ENCODE measurements at regions not wholly inside any gene's neighbourhood (a gene's known extent, or its start where the extent isn't known, plus 50 kb on each side); places are given as distances from the start of the nearest gene placed in this dataset.

DNA sequence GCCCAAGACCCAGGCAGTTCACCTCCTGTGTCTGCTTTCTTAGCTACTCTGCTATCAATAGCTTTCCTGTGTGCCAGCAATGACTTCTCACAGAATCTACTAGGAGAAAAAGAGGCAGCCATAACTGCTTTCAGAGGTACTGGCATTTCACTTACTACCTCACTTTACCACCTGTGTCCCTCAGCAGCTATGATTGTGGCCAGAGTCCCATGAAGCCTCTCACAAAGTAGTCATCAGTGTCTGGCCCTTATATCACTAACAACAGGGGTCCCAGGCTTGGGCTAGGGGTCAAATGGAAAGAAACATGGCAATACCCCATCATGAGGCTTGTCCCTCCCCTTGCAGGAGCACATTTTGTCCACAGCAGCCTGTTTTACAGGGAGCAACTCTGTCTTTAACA is 62.7 kb upstream of the EPS8L3 start:
- DNase-seq (ENCODE audit: low spot score), result no peak

DNA sequence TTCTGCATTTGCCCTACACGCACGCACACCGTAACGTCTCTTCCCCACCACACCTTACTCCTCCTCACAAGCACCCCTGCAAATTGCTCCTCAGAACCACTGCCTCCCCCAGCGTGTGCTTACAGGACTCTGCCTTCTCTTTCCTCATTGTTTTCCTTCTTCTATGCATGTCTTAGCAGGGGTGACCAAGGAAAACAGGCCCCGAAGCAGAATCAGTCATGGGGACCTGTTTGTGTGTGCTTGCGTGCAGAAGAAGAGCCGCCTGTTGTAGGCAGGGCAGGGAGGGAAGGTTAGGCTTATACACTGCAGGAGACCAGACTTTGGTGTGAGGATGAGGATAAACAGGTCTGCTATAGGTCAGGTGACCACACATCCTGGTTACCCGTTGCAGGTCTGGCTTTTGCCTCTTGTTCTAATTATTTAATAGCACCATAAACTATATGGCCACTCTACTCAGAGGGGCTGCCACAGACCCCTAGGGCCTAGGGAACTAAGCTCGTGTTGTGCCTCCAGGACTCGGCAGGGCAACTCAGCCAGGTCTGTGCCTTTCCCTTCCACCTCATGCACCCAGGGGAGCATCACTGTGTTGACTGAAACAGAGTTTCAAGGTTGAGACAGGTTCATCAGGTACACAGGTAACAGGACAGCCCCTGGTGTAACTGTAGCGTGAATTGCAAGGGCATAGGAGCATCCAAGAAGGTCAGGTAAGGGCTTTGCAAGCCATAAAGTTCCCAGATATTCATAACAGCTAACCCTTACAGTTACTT is 60.8 kb upstream of the EPS8L3 start:
- DNase-seq (ENCODE audit: low spot score), result no peak

DNA sequence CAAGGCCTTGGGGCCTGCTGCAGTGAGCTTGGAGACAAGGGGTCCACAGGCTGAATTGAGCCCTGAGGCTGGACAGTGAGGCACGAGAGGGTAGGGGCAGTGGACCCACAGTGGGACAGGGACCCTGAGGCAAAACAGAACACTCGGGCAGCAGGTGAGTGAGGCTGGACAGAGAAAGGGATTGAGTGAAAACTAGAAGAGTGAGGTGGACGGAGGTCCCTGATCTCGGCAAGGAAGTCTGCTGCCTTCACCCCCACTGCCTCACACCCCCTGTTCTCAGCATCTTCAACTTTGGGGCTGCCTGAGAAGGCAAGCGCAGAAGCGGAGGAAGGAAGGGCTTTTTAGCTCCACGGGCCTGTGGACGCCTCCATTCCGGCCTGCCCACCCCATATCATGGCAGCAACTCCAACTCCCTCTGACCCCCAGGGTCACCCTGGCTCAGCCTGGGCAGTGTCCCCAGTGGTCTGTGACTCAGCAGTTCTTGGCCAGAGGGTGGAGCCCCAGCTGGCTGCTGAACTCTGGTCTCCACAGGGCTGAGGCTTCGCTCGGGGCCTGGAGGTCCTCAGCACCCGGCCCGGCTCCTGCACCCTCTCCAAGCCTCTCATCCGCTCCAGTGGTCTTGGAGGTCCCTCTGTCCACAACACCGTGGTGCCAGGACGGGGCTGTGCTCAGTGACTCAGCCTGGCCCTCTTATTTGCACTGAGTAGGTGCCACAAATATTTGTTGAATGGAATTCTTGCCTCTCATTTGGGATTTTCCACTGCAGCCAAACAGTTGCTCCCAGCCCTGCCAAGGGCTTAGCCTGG is 60.0 kb upstream of the EPS8L3 start:
- DNase-seq (ENCODE audit: low spot score), result no peak

DNA sequence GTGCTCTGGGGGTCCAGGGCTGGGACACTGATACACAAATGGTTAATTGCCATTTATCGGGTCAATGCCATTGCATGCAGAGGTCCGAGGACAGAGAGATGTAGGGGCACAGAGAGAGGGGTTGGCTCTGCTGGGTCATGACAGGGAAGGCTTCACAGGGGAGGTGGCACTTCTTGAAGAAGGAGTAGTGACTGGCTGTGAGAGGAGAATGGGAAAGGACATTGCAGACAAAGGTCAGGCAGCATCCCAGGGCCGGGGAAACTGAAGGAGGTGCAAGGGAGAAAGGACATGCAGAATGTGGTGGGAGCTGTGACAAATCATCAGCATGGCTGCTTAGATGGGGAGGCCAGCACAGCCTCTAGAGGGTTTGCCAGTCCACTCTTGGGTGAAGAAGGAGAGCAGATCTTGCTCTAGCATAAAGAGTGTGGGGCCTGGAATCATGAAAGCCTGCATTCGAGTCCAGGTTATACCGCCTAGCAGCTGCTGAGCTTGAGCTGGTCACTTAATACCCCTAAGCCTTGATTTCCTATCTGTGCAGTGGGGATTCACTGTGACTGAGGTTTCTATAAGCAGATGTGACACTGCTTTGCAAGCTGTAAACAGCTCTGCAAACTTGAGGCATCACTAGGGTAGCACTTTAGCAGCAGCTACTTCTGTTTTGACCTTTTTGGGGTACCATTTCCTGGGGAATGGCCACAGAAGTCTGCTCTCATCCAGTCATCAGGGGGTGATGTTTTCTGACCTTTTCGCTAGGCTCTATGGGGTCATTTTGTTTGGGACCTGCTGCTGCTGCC is 59.2 kb upstream of the EPS8L3 start:
- no peak for DNase-seq (ENCODE audit: low spot score)

DNA sequence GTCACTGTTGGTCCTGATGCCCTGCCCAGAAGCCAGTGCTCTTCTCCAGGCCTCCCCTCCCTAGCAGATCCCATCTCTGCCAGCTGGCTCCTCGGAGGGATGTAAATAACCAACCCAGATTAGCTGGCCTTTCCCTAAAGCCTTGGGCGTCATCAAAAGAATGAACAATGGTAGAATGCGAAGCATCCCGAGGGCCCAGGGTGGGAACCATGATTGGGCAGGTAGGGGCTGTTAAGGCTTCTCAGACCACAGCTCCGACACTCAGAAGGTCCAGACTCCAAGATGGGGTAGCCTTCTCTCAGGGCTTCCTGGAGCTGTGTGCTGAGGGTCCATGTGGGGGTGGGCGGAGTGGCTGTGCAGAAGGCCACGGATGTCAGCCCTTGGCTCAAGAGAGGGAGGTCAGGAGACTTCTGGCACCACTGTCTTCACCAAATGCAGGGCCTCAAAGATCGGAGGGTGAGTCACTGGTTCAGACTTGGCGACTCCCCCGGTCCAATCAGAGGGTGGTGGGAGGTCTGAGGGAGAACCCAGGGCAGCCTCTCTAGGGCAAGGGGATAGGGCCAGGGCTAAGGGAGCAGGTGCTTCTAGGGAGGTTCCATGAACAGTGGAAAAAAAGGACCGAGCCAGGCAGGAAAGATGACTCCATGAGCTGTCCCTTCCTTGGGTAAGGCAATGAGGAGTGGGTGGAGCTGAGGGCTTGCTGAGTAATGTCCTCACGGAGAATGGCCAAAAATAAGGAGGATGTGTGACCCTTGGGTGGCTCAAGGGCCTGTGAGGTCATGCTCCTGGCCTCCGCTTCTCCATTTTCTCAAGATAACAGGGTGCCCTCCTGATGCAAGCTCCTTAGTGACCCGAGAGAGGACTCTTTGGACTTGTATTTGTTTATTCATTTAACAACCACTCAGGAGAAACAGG is 58.4 kb upstream of the EPS8L3 start:
- DNase-seq (ENCODE audit: low spot score), result no peak

DNA sequence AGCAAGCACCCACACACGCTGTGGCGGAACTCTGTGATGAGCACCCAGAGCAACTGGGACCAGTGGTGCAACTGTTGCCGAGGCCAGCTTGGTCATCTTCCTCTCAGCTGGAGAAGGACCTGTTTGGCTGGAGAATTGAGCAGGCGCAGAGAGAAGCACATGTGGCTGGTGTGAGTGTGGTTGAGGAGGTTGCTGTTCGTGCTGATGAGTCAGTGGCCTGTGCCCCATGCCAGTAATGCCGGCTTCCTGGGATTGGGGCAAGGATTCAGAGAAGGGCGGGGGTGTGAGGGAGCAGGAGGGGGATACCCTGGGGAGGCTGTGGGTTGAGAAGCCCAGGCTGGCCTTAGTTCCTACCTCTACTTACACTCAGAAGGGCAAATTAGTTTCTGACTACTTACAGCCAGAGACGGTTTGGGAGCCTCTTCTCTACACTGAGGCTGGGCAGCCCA is 57.5 kb upstream of the EPS8L3 start:
- no peak for DNase-seq (ENCODE audit: low spot score)

DNA sequence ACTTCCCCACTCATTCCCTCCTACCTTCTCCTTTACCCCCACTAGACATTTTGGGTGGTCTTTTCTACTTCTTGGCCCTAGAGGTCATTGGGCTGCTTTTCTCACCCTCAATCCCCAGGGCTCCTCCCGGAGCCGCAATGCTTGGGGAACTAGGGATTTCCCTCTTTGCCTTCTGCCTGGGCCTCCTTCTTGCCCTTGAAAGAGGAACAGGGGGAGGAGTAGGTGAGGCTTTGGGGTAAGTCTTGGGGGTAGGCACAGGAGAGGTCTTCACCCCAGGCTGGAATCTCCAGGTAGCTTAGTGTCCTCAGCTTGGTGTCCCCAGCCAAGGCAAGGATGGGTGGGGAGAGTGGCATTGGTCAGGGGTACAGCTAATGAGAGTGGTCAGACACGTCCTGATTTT is 56.2 kb upstream of the EPS8L3 start:
- no peak for DNase-seq (ENCODE audit: low spot score)

DNA sequence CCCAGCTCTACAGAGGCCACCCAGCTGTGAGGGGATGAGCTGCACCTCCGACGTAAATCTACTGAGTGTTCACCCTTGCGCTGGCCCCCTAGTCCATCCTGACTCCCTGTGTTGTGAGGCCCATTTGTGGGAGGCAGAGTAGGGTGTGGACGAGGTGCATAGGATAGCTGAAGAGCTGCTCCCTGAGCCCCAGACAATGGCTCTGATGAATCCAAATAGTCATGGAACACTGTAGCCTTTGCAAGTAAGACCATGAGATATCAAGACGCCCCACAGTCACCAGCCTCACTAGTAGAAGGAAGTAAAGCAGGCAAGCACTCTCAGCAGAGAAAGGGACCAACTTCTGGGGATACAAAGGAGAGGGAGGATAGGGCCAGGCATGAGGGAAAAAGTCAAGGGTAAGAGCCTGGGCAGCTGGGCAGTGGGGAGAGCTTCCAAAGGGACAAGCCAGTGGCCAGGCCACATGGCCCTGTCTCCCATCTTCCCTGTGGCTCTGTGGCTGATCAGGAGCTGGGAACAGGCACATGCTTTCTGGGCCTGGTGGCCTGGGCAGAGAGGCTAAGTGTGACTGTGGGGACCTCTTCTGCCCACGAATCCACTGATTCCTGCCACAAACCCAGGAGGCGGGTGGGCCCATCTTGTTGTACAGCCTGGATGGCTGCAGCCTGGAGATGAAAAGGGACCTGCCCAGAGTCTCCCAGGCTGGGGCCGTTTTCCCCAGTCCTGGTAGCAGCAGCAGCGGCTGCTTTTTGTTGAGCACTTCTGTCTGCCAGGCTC is 55.5 kb upstream of the EPS8L3 start:
- DNase-seq (ENCODE audit: low spot score), result no peak

DNA sequence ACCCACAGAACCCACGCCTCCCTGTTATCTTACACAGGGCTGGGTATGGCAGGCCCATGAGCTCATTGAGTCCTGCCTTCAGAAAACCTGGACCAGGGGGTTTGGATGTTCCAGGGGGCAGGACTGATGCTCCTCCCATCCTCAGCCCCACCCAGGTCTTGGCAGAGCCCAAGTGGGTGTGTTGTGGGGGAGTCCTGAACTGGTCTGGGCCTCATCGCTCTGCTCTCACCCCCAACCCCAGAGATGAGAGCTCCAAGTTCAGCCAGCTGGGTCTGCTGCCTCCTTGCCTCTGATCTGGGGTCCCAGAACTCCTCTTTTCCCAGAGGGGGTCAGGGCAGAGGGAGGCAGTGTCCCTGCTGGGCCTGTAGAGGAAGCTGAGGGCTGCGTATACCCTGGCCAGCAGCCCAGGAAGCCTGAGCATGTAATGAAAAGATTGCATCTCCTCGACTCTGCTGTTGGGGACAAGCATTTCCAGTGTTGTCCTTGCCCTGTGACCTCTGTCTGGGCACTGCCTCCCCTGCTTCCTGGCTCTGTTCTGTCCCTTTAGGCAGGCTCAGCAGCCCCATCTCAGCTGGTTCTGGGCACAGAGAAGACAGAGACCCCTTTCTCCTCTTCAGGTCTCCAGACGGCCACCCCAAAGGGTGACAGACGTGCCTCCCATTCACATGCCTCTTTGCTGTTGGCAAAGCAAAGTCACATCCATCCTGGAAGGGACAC is 54.7 kb upstream of the EPS8L3 start:
- DNase-seq (ENCODE audit: low spot score), result no peak

DNA sequence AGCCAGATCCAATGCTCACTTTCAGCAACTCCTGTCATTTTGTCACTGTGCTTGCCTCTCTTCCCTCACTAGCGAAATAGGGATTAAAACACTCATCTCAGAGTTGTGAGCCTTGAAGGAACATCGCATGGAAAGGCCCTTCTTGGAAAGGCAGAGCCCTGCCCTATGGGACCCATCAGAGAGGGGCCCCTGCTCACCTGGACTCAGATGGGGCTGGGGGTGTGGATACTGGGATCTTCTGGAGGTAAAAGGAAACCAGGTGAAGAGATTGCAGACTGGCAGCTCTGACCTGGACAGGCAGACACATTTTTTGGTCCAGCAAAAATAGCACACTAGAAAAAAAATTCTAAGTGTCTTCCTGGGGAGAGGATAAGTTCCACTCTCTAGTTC is 54.2 kb upstream of the EPS8L3 start:
- no peak for DNase-seq (ENCODE audit: low spot score)

DNA sequence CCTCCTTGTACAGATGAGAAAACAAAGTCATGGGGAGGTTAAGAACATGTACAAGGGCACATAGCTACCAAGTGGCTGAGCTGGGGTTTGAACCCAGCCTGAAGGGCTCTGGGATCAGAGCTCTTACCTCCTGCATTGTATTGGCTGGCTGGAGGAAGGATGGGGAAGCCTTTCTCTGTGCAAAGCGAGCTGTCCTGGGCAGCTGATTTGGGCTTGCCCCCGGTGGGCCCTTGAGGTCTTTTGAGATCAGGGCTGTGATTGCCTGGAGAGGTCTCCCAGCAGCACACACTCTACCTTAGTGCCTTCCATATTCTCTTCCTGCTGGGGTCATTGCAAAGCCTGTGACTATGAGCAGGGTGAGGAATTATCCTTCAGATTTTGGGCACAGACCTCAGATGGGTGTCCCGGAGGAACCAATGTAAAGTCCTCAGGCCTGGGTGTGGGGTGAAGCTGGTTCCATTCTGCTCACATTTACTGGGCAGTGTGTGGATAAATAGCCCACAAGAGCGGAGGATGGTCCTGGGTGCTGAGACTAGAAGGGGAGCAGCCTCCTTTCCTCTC is 53.3 kb upstream of the EPS8L3 start:
- DNase-seq (ENCODE audit: low spot score), result no peak

DNA sequence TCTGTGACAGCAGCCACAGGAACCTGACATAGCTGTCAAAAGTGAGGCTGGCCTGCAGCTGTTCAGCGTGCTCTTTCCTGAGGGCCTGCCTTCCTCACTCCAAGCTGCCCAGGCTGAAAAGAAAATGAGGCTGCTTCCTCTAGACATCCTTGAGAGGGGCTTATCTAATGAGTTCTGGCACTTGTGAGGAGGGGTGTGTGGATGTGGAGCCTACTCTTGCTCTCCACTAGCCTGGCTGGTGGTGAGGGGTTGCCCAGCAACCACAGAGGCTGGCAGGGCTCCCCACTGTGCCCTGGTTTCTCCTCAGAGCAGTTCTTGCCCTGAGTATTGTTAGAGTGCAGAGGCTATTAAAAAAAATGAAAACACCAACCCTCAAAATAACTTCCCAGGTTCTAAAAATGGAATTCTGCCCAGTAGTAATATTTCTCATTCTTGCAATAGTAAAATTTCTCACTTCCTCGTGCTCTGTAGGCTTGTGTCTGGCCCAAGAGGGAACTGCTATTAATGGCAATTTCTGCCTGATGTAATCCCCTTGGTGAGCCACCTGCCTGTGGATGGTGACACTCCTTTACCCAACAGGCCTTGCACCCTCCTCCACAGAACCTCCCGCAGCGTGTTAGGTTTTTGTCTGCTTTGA is 52.6 kb upstream of the EPS8L3 start:
- peak; percentile 58 for DNase-seq (ENCODE audit: low spot score)

DNA sequence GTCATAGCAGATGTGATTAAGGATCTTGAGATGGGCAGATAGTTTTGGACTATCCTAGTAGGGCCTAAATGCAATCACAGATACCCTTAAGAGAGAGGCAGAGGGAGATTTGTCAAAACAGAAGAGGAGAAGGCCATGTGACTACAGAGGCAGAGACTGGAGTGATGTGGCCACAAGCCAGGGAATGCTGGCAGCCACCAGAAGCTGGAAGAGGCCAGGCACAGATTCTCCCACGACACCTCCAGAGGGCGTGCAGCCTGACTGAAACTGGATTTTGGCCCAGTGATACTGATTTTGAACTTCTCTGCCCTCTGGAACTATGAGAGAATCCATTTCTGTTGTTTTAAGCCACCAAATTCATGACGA is 52.1 kb upstream of the EPS8L3 start:
- no peak for DNase-seq (ENCODE audit: low spot score)

DNA sequence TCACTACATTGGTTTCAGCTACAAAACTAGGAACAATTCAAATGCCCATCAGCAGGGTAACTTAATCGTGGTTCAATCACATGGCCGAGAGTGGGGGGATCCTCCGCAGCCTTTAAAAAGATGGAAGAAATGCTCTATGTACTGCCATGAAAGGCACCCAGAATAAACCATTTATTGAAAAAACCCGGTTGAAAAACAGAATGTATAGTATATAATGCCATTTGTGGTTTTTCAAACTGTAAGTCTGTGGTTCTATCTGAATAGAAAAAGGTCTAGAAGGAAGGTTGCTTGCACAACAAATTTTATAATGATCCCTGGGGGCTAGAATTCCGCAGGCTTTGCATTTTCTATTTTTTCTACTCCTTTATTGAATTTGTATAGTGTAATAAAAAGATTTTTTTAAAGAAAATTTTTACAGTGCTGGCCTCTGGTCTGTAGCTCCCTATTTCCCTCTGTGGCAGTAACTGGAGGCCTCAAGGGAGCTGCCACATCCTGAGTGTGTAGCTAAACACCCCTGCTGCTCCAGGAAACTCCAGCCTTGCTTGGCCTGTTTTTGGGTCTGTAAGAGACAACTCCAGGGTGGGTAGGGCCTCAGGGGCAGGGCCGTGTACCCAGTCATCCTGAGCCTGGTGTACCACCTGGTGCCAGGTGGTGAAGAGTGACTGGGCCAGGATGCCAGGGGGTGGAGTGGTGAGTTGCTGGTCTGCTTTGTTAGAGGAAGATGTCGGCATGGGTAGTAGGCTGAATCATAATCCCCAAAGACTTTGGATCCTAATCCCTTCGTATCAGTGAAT is 51.5 kb upstream of the EPS8L3 start:
- no peak for DNase-seq (ENCODE audit: low spot score)

DNA sequence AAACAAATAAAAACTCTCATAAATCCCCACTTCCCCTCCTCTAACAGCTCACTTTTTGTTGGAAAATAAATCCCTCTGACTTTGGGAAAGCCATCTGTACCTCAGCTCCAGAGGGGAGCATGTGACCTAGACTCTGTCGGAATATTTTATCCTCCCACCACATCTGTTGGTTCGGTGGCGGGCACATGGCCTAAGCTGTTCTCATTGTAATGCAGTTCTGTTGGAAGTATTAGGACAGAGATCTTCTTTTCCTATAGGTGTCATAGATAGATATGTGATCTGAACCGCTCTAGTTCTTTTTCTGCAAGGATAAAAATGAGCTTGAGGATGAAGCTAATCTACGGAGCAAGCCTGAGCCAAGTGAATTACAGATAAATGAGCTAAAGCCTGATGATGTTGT is 50.5 kb upstream of the EPS8L3 start:
- no peak for DNase-seq (ENCODE audit: low spot score)
